MM.1S (cell line): ENCODE measurements at regions not wholly inside any gene's neighbourhood (a gene's known extent, or its start where the extent isn't known, plus 50 kb on each side); places are given as distances from the start of the nearest gene placed in this dataset.

Source experiments
- CTCF ChIP-seq: fragments of 300-600 bp; sonication (generic); IDR thresholded peaks from 2 replicates; pipeline ENCODE4 v1.5.1; 2016; ENCODE audit warnings: antibody characterized with exemption, low read length, mixed read lengths
- EZH2 ChIP-seq: fragments of 300-600 bp; sonication (generic); optimal IDR thresholded peaks from 2 replicates; pipeline ENCODE3; 2017; ENCODE audit warnings: low read depth, mild to moderate bottlenecking, antibody characterized with exemption, low read length, mixed read lengths

GRCh38 chr10:78524941-78525340 lies 491.3 kb downstream of the RPS24 start:
- no peak for TF ChIP-seq CTCF
- TF ChIP-seq EZH2 = no peak
